GM18870 (cell line): ENCODE measurements at regions not wholly inside any gene's neighbourhood (a gene's known extent, or its start where the extent isn't known, plus 50 kb on each side); places are given as distances from the start of the nearest gene placed in this dataset.

Experiments
- ATAC-seq: cut with Tn5 transposase; IDR thresholded peaks from one replicate; pipeline ENCODE4 v1.9.1; 2021; ENCODE audit warnings: moderate library complexity; ENCODE audit not compliant: unreplicated experiment

GRCh38 chr3:8451696-8452095, 49.9 kb upstream of the LMCD1 start:
- ATAC-seq = no peak
